Ecto neural progenitor cell (in vitro differentiated cells): ENCODE measurements at regions not wholly inside any gene's neighbourhood (a gene's known extent, or its start where the extent isn't known, plus 50 kb on each side); places are given as distances from the start of the nearest gene placed in this dataset.
"Not testable (repeated sequence)": the region's sequence is repeated elsewhere in the genome, so short reads cannot be mapped to it uniquely, and the experiment has no call there.

Experiments
- DNase-seq: peaks from one replicate; pipeline ENCODE4 v3.0.0-alpha.2; 2018; ENCODE audit warnings: low spot score

- no peak for DNase-seq
Observed at GRCh38 chr13:110044551-110045111, 258.2 kb upstream of the IRS2 start.

GRCh38 chr13:110042253-110042950, 256.0 kb upstream of the IRS2 start:
- no peak for DNase-seq

- DNase-seq = not testable (repeated sequence)
Observed at GRCh38 chr13:110041638-110042037, 255.3 kb upstream of the IRS2 start.

GRCh38 chr13:110037925-110038573, 251.7 kb upstream of the IRS2 start:
- DNase-seq = no peak

- DNase-seq = no peak
Observed at GRCh38 chr13:110036060-110036459, 249.7 kb upstream of the IRS2 start.

GRCh38 chr13:110034031-110034549, 247.7 kb upstream of the IRS2 start:
- DNase-seq = no peak

GRCh38 chr13:110032969-110033368, 246.6 kb upstream of the IRS2 start:
- no peak for DNase-seq

- DNase-seq = no peak
Observed at GRCh38 chr13:110030394-110030928, 244.1 kb upstream of the IRS2 start.

GRCh38 chr13:110028838-110029621, 242.6 kb upstream of the IRS2 start:
- no peak for DNase-seq

GRCh38 chr13:110028311-110028710, 241.9 kb upstream of the IRS2 start:
- DNase-seq = no peak

- DNase-seq = no peak
Observed at GRCh38 chr13:110027470-110028240, 241.3 kb upstream of the IRS2 start.

GRCh38 chr13:110024645-110024980, 238.2 kb upstream of the IRS2 start:
- DNase-seq = no peak

- no peak for DNase-seq
Observed at GRCh38 chr13:110023729-110024644, 237.6 kb upstream of the IRS2 start.

GRCh38 chr13:110018009-110018408, 231.6 kb upstream of the IRS2 start:
- DNase-seq = no peak

- DNase-seq = no peak
Observed at GRCh38 chr13:110017379-110017778, 231.0 kb upstream of the IRS2 start.

GRCh38 chr13:110015253-110015652, 228.9 kb upstream of the IRS2 start:
- DNase-seq = no peak

GRCh38 chr13:110014719-110015118, 228.3 kb upstream of the IRS2 start:
- no peak for DNase-seq

GRCh38 chr13:110012102-110012739, 225.8 kb upstream of the IRS2 start:
- DNase-seq = no peak

GRCh38 chr13:110010404-110011138, 224.2 kb upstream of the IRS2 start:
- DNase-seq = no peak
